ENCODE measurements at regions not wholly inside any gene's neighbourhood (a gene's known extent, or its start where the extent isn't known, plus 50 kb on each side); places are given as distances from the start of the nearest gene placed in this dataset.

- no peak for TF ChIP-seq EZH2 (IDR thresholded peaks at IDR 0.05; ENCODE audit: insufficient read depth, poor library complexity, severe bottlenecking)
- no peak for TF ChIP-seq EZH2phosphoT487 (IDR thresholded peaks at IDR 0.05; ENCODE audit: insufficient read depth, low read depth)
Observed at GRCh38 chr2:219820767-219821166, 193.3 kb downstream of the SLC4A3 start.
